ENCODE measurements at regions not wholly inside any gene's neighbourhood (a gene's known extent, or its start where the extent isn't known, plus 50 kb on each side); places are given as distances from the start of the nearest gene placed in this dataset.

- intact Hi-C loops (cut with DNase I), result no loop called here
- TF ChIP-seq POLR2AphosphoS5 (IDR thresholded peaks at IDR 0.05) (no peak), POLR2A (IDR thresholded peaks at IDR 0.05) (no peak)
- Histone ChIP-seq H3K4me3 (no peak overlapping the region), H3K4me1 (no peaks in the 10 kb centered on the region), H3K9me3 (no peaks in the 10 kb centered on the region), H3K27ac (no peak overlapping the region), H3K27me3 (no peaks in the 10 kb centered on the region), H3K36me3 (no peaks in the 10 kb centered on the region)
- DNase-seq, result no peak
- WGBS, 2 donors, result 93 to 94% methylated on average over 25 of the region's 25 CpGs
These were observed 368.9 kb downstream of the CDH9 start for GRCh38 chr5:26669523-26669922.

GRCh38 chr5:26669031-26669430 is 369.4 kb downstream of the CDH9 start:
- Histone ChIP-seq H3K4me1 (no peaks in the 10 kb centered on the region), H3K9me3 (no peaks in the 10 kb centered on the region), H3K4me3 (no peak overlapping the region), H3K36me3 (no peaks in the 10 kb centered on the region), H3K27me3 (no peaks in the 10 kb centered on the region), H3K27ac (no peak overlapping the region)
- 89% methylated on average over 14 of the region's 14 CpGs for WGBS, 2 donors
- TF ChIP-seq POLR2AphosphoS5 (IDR thresholded peaks at IDR 0.05) (no peak), CTCF (IDR thresholded peaks at IDR 0.05) (no peak), EP300 (IDR thresholded peaks at IDR 0.05) (no peak), POLR2A (IDR thresholded peaks at IDR 0.05) (no peak)
- intact Hi-C loops (cut with DNase I), result no loop called here
- DNase-seq, result no peak

- no peaks in the 10 kb centered on the region for H3K36me3 ChIP-seq
- no peaks in the 10 kb centered on the region for H3K9me3 ChIP-seq
- no peak overlapping the region for H3K4me3 ChIP-seq
- no peaks in the 10 kb centered on the region for H3K4me1 ChIP-seq
- no peak overlapping the region for H3K27ac ChIP-seq
- no peak for DNase-seq
- TF ChIP-seq EP300 (IDR thresholded peaks at IDR 0.05) (no peak), POLR2A (IDR thresholded peaks at IDR 0.05) (no peak), CTCF (IDR thresholded peaks at IDR 0.05) (no peak)
- intact Hi-C loops (cut with DNase I), result no loop called here
- H3K27me3 ChIP-seq, result no peaks in the 10 kb centered on the region
These were observed 372.0 kb downstream of the CDH9 start for GRCh38 chr5:26666371-26666770.

- Histone ChIP-seq H3K27me3 (no peaks in the 10 kb centered on the region), H3K27ac (no peak overlapping the region), H3K9me3 (peaks cover 0 to 6% (median 0%) of the 10 kb centered on the region in 4 donors), H3K4me3 (no peak overlapping the region), H3K36me3 (no peaks in the 10 kb centered on the region), H3K4me1 (no peaks in the 10 kb centered on the region)
- DNase-seq, result no peak
- 87 to 90% methylated on average over 1 of the region's 1 CpG for WGBS, 2 donors
- TF ChIP-seq POLR2A (IDR thresholded peaks at IDR 0.05), result no peak
- TF ChIP-seq POLR2AphosphoS5 (IDR thresholded peaks at IDR 0.05), result no peak
- no peak for TF ChIP-seq CTCF (IDR thresholded peaks at IDR 0.05)
- no peak for TF ChIP-seq EP300 (IDR thresholded peaks at IDR 0.05)
- intact Hi-C loops (cut with DNase I), result no loop called here
These were observed 374.9 kb downstream of the CDH9 start for GRCh38 chr5:26663500-26663899.

GRCh38 chr5:26662806-26663360 is 375.5 kb downstream of the CDH9 start:
- intact Hi-C loops (cut with DNase I), result no loop called here
- Histone ChIP-seq H3K27me3 (no peaks in the 10 kb centered on the region), H3K36me3 (no peaks in the 10 kb centered on the region), H3K4me3 (no peak overlapping the region), H3K4me1 (no peaks in the 10 kb centered on the region), H3K9me3 (peaks cover 0 to 6% (median 0%) of the 10 kb centered on the region in 4 donors), H3K27ac (no peak overlapping the region)
- TF ChIP-seq CTCF (IDR thresholded peaks at IDR 0.05) (no peak), POLR2AphosphoS5 (IDR thresholded peaks at IDR 0.05) (no peak), POLR2A (IDR thresholded peaks at IDR 0.05) (no peak), EP300 (IDR thresholded peaks at IDR 0.05) (no peak)
- WGBS, 2 donors, result 50 to 55% methylated on average over 2 of the region's 2 CpGs
- DNase-seq, result no peak

Measured in sigmoid colon (tissue), 6 donors.